Activated CD4-positive, alpha-beta T cell treated with anti-CD3 and anti-CD28 coated beads for 1 hour (primary cell): ENCODE measurements at regions not wholly inside any gene's neighbourhood (a gene's known extent, or its start where the extent isn't known, plus 50 kb on each side); places are given as distances from the start of the nearest gene placed in this dataset.

Experiments
- DNase-seq: peaks from one replicate; pipeline ENCODE4 v3.0.0-alpha.2; 2020

GRCh38 chr1:224505454-224506093, 71.0 kb upstream of the WDR26 start:
- DNase-seq, result no peak

DNA sequence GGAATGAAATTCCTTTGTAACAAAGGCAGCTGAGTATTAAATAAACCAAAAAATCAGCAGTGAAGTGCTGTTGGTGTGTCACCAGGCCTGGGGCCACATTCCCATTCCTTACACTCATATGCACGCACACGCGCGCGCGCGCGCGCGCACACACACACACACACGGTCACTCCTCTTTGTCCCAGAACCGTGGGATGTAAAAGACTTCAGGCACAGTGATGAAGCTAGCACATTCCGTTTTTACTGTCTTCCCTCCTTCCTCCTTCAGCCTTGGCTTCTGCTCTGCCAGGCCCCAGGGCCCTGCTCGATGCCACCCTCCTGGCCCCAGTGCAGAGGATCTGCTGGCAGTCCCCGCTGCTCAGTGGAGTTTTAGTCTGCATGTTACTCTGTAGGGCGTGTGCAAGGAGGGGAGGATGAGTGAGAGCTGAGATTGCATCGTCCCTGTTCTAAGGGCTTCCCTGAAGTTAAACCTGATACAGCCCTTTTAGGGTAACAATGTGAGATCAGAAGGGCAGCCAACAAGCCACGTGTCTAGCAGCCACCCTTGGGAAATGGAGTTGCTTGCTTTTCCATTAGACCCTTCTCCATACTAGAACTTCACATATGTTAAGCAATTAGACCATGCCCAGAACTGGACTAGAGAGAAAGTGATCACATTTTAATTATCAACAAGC, 71.7 kb upstream of the WDR26 start:
- DNase-seq, result no peak

- DNase-seq, result no peak
Measured at GRCh38 chr1:224507771-224508523, 73.3 kb upstream of the WDR26 start.

GRCh38 chr1:224509907-224510306, 75.3 kb upstream of the WDR26 start:
- no peak for DNase-seq

GRCh38 chr1:224510880-224511645, 76.5 kb upstream of the WDR26 start:
- DNase-seq, result no peak

- DNase-seq, result no peak
Measured at GRCh38 chr1:224512600-224513151, 78.1 kb upstream of the WDR26 start.

DNA sequence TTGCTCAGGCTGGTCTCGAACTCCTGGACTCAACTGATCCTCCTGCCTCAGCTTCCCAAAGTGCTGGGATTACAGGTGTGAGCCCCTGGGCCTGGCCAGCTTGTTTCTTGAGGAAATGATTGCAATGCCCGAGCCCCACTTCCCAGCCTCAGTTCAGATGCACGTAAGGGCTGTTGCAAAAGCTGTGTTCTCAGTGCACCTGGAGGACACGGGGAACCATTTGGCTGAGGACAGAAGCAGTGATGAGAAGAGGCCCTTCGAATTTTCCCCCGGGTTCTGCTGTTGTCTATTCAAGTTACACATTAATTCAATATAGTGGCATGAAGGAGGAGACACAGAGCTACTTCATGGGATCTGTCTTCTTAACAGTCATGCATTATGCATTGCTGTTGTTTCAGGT, 78.8 kb upstream of the WDR26 start:
- DNase-seq, result no peak

DNA sequence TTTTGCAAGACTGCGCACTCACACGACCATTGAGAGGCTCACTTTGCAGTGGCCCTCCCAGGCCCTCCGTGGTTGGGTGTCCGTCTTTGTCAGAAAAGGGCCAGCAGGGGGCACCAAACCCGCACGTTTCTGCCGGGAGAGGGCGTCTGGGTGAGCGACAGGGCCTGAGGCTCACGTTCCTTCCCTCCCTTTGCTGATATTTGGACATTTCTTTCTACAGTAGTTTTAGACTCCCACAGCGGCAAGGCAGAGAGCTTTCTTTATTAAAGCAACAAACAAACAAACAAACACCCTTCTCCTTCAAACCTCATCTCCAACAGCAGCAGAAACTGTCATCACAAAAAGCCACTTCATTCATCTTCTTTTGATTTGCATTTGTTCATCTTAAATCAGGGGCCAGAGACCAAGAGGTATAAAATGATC, 79.2 kb upstream of the WDR26 start:
- DNase-seq, result peak; percentile 77

DNA sequence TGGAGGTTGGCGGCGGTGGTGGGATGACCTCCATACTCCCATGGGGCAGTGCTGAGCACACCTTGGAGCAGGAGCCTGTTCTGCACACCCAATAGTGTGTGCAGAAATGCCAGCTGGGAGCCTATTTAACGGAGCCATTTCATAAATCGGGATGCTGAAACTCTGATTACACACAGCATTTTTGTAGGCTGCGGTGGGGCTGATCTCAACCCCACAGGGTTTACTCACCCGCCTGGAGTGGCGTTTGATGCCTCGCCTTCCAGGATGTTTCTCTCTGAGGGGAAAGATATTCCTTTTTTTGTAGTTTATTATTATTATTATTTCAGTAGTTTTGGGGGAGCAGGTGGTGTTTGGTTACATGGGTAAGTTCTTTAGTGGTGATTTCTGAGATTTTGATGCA, 82.6 kb upstream of the WDR26 start:
- no peak for DNase-seq

DNA sequence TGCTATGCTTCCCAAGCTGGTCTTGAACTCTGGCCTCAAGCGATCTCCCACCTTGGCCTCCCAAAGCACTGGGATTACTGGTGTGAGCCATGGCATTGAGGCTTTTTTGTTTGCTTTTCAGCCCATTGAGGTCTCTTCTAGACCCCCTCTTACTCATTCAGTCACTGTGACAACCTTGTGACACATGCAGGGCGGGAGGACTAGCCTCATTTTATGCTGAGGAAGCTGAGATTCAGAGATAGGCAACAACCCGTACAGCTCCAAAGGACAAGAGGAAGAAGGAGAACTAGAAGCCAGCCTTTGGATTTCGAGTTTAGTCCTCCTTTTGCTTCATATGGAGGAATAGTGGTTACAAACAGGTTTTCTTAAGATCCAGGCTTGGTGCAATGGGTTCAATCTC, 83.9 kb upstream of the WDR26 start:
- DNase-seq, result no peak

GRCh38 chr1:224519874-224520273, 85.3 kb upstream of the WDR26 start:
- DNase-seq, result no peak

GRCh38 chr1:224520808-224521207, 86.2 kb upstream of the WDR26 start:
- DNase-seq, result no peak

- DNase-seq, result no peak
Measured at GRCh38 chr1:224521904-224522734, 87.5 kb upstream of the WDR26 start.

GRCh38 chr1:224523676-224524075, 89.1 kb upstream of the WDR26 start:
- DNase-seq, result no peak

DNA sequence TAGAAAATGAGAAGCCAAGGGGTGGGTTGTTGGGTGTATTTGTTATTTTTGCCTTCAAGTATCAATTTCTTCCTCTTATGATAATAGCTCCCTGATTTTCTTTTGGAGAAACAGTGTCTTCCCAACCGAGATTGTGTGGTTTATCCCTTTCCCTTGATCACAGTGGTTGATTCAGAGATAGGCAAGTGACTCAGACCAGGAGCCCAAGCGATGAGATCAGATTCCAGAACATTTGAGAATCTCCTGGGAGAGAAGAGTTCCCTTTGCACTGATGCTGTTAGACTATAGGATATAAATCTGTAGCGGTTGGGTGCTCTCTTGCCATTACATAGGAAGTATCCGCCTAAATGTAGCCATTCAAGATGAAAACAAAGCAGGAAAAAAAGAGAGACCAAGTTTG, 90.1 kb upstream of the WDR26 start:
- no peak for DNase-seq

DNA sequence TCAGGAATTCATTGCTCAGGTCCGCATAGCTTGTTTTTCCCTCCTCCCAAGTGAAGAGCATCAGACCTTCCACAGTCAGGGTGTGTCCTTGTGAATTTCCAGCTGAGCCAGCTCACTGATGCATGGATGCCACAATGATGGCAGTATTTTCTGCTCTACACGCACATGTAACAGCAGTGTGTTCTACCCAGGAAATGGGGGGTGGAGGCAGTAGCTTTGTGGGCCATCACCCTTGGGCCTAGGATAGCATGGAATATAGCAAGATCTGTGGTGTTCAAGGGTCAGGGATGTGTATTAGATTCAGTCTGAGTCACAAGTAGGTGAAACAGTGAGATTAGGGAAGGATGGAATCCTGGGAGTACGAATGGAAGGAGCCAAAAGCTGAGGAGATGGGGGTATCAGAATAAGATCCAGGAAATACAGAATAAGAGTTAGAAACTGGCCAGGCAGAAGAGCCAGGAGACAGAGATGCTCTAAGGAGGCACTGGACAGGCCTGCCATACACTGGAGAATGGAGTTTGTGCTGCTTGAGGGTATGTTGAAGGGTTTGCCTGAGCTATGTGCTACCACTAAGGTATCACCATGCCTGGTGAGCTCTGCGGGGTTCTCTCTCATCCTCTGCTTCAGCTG, 90.6 kb upstream of the CNIH3 start:
- DNase-seq, result no peak

- no peak for DNase-seq
Measured at GRCh38 chr1:224526771-224527170, 89.3 kb upstream of the CNIH3 start.

- DNase-seq, result no peak
Measured at GRCh38 chr1:224528900-224529299, 87.2 kb upstream of the CNIH3 start.

DNA sequence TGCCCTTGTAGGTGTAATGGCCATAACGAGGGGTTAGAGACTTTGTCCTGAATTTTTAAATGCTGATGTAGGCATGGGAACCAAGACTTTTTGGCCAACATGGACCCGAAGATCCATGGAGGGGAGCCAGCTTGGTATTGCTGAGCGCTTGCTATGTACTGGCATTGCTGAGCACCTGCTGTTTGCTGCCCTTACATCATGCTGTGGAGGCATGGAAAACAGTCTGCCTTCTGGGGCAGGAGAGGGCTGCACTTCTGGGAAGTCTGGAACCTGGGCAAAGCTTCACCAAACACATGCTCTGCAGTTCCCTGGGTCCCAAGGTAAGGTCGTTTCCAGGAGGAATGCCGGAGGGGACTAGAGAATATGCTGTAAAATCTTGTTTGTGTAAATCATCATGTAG, 86.3 kb upstream of the CNIH3 start:
- no peak for DNase-seq

DNA sequence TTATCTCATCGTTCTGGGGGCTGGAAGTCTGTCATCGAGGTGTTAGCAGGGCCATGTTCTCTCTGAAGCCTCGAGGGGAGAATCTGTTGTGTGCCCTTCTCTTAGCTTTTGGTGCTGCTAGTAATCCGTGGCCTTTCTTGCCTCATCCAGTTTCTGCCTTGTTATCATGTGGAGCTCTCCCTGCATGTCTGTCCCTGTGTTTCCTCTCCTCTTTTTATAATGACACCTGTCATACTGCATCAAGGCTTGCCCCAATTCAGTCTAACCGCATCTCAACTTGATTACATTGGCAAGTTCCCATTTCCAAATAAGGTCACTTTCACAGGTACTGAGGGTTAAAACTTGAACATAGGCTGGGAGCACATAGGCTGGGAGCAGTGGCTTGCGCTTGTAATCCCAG, 82.6 kb upstream of the CNIH3 start:
- DNase-seq, result no peak

GRCh38 chr1:224534731-224535130, 81.4 kb upstream of the CNIH3 start:
- no peak for DNase-seq

DNA sequence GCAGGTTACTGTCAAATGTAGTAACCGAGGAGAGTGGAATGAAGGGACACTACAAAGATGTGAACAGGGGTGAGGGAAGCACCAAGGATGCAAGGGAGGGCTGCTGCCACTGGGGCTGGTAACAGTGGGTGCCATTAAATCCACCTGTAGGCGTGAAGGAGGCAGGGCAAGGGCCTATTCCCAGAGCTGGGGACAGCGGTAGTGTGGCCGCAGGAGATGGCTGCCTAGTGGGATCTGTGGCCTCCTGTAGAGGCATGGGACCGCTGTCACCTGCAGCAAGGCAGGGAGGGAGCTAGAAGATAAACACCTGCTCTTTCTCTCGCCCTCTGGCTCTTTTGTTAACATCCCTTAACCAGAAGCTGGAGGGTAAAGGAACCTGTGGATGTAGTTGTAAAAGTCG, 80.5 kb upstream of the CNIH3 start:
- DNase-seq, result no peak
